HUES48 (cell line): ENCODE measurements at regions not wholly inside any gene's neighbourhood (a gene's known extent, or its start where the extent isn't known, plus 50 kb on each side); places are given as distances from the start of the nearest gene placed in this dataset.

ENCODE experiments used
- H3K27ac ChIP-seq: one replicate; pipeline ENCODE4 v1.7.0; 2013; ENCODE audit warnings: low read depth, low read length, inconsistent platforms
- H3K27me3 ChIP-seq: 2 replicates; pipeline ENCODE4 v1.6.1; 2013; ENCODE audit warnings: mild to moderate bottlenecking, low read length; ENCODE audit not compliant: control insufficient read depth, insufficient read depth
- H3K36me3 ChIP-seq: 2 replicates; pipeline ENCODE4 v1.6.1; 2013; ENCODE audit warnings: low read length; ENCODE audit not compliant: control insufficient read depth, insufficient read depth
- H3K4me1 ChIP-seq: 2 replicates; pipeline ENCODE4 v1.6.1; 2013; ENCODE audit warnings: mild to moderate bottlenecking, low read length; ENCODE audit not compliant: control insufficient read depth, insufficient read depth
- H3K4me3 ChIP-seq: 2 replicates; pipeline ENCODE4 v1.5.1; 2013; ENCODE audit warnings: mild to moderate bottlenecking, low read depth, low read length
- H3K9ac ChIP-seq: 2 replicates; pipeline ENCODE4 v1.6.1; 2013; ENCODE audit warnings: mild to moderate bottlenecking, low read depth, low read length, moderate library complexity
- H3K9me3 ChIP-seq: 2 replicates; pipeline ENCODE4 v1.6.1; 2013; ENCODE audit warnings: low read length; ENCODE audit not compliant: control insufficient read depth, insufficient read depth

DNA sequence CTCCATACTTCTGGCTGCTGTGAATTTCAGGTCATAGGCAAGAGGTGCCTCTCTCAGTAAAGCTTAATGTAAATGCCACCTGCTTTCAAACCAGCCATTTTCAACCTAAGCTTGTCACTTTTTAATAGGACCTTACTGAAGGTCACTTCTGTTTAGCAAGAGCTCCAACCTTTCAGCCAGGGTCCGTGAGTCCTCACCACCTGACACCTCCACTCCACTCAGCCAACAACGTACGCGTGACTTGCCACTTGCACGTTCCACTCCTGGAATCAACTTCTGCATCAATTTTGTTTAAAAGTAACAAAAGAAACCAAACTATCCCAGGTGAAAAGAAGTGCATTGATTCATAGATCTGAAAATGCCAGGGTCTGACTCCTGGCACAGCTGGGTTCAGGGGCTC lies 114.4 kb downstream of the TRIM29 start:
- Histone ChIP-seq H3K36me3 (no peaks in the 10 kb centered on the region), H3K9ac (no peak overlapping the region), H3K27me3 (no peaks in the 10 kb centered on the region), H3K4me1 (peaks cover 20% of the 10 kb centered on the region), H3K4me3 (no peak overlapping the region), H3K27ac (no peak overlapping the region), H3K9me3 (no peaks in the 10 kb centered on the region)

DNA sequence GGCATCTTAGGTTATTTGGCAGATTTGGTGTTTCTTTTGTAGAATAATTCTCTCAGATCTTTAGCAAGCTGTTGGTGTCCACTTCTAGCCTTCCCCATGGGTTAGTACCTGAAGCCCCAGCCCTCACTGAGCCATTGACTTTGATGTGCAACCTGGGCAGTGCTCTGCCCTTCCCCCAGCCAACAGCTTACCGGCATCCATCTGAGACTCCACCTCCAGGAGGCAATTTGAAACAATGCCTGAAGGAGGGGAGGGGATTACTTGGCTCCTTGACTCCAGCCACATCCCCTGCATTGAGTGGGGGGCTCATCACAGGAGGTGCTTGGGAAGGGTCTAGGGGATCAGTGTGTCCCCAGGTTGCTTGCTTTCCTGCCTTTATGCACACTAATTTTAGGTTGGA lies 114.8 kb downstream of the TRIM29 start:
- H3K27ac ChIP-seq: no peak overlapping the region
- no peak overlapping the region; the same call in 1 of the 2 replicates for H3K4me3 ChIP-seq
- H3K36me3 ChIP-seq: no peaks in the 10 kb centered on the region
- H3K9ac ChIP-seq: no peak overlapping the region
- H3K4me1 ChIP-seq: peaks cover 21% of the 10 kb centered on the region
- no peaks in the 10 kb centered on the region for H3K27me3 ChIP-seq
- H3K9me3 ChIP-seq: no peaks in the 10 kb centered on the region

DNA sequence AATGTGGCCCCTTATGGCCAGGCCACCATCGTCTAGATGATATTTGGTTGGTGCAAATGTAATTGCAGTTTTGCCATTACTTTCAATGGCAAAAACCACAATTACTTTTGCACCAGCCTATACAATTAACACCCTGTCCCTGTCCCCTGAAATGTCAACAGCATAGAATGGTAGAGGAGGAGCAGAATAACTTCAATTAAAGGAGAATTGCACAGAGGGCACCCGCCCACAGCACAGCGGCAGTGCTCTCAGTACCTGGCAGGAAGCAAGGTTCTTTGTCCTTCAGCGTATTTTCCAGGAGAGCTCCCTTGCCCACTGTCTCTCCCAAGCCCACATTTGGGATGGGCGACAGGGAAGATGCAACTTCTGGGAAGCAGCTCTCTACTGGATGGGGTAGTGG lies 115.3 kb downstream of the TRIM29 start:
- H3K9me3 ChIP-seq: no peaks in the 10 kb centered on the region
- H3K9ac ChIP-seq: no peak overlapping the region
- no peak overlapping the region; the same call in 1 of the 2 replicates for H3K4me3 ChIP-seq
- H3K27me3 ChIP-seq: no peaks in the 10 kb centered on the region
- H3K27ac ChIP-seq: no peak overlapping the region
- H3K36me3 ChIP-seq: no peaks in the 10 kb centered on the region
- H3K4me1 ChIP-seq: peaks cover 26% of the 10 kb centered on the region

DNA sequence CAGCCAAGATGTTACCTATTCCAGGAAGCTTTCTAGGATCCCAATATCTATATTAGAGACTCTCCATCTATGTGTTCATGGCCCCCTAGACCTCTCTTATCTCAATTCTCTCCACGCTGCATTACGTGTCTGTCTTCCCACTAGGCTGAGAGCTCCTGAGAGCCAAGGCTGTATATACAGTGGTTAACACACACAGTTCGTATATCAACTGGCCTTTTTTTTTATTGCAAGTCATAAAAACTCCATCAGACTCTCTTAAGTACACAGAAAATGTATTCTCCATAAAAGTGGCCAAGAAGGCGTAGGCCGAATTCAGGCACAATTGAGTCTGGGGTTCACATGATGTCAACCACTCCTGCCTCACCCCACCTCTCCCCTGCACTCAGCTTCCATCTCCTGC lies 115.9 kb downstream of the TRIM29 start:
- no peaks in the 10 kb centered on the region for H3K9me3 ChIP-seq
- H3K27me3 ChIP-seq: no peaks in the 10 kb centered on the region
- no peak overlapping the region for H3K27ac ChIP-seq
- H3K9ac ChIP-seq: no peak overlapping the region
- no peak overlapping the region for H3K4me3 ChIP-seq
- H3K4me1 ChIP-seq: peaks cover 28% of the 10 kb centered on the region
- H3K36me3 ChIP-seq: no peaks in the 10 kb centered on the region

DNA sequence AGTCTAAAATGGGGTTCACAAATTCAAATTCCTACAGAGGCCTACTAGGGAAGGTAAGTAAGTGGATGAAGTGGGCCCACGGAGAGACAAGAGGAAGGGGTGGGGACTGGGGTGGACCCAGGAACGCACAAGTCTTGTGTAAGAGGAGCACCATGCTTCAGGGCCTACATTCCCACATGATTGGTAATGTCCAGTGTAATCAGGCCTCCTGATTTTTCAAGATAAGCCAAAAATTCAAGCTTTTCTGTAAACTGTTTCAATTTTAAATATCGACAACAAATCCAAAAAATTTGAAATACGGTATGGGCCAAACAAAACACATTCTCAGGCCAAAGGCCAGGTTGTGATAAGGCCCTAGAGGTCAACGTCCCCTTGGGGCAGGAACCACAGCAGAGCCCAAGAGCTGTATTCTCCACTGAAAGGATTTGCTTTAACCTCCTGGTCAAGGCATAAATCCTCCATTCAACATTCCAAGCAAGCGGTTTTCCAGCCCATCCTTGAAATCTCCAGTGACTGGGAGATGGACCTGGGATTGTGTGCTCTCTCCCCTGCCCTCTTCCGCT lies 116.4 kb downstream of the TRIM29 start:
- Histone ChIP-seq H3K27ac (no peak overlapping the region), H3K9me3 (no peaks in the 10 kb centered on the region), H3K4me3 (no peak overlapping the region), H3K36me3 (no peaks in the 10 kb centered on the region), H3K9ac (no peak overlapping the region), H3K4me1 (peaks cover 28% of the 10 kb centered on the region), H3K27me3 (no peaks in the 10 kb centered on the region)

DNA sequence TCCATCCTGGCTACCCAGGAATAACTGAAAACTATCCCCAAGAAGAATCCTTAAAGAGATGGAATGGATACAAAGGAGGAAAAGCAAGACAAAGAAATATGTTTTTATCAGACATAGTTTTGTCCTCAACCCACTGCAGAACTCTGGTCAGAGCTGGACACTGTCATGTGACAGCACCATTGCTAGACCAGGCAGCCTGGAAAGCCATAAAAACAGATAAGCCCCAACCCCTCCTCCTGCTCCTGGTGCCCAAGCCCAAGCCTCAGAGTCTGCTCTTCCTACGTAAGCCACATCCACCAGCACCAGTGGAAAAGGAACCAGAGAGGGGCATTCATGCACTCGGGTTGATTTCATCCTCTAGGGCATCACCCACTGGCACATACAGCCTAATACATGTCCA lies 116.9 kb downstream of the TRIM29 start:
- H3K27ac ChIP-seq: no peak overlapping the region
- no peaks in the 10 kb centered on the region for H3K27me3 ChIP-seq
- H3K4me1 ChIP-seq: peaks cover 28% of the 10 kb centered on the region
- no peaks in the 10 kb centered on the region for H3K9me3 ChIP-seq
- H3K4me3 ChIP-seq: no peak overlapping the region
- H3K9ac ChIP-seq: no peak overlapping the region
- H3K36me3 ChIP-seq: no peaks in the 10 kb centered on the region

GRCh38 chr11:120020486-120020885 lies 117.4 kb downstream of the TRIM29 start:
- H3K36me3 ChIP-seq: no peaks in the 10 kb centered on the region

DNA sequence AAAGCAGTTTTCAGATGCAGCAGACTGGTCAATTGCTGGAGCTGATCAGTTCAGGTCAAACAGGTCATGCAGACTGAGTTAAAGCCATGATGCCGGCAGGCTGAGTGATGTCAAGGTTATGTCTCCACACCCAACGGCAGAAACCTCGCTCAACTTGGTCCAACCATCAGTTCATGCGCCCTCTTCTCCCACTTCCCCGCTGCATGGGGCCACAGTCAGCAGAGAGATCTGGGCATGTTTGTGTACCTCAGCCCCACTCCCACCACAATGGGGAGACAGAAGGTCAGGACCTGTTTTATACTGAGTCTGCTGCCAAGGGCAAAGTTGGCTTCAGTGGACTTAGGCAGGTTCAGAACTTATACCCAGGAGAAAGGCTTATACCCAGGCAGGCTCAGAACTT lies 118.7 kb downstream of the TRIM29 start:
- H3K4me1 ChIP-seq: peaks cover 25% of the 10 kb centered on the region
- H3K27me3 ChIP-seq: peaks cover 5% of the 10 kb centered on the region; the same call in 1 of the 2 replicates
- no peak overlapping the region for H3K27ac ChIP-seq
- H3K9ac ChIP-seq: no peak overlapping the region
- no peaks in the 10 kb centered on the region for H3K9me3 ChIP-seq
- no peaks in the 10 kb centered on the region for H3K36me3 ChIP-seq
- H3K4me3 ChIP-seq: no peak overlapping the region

More at GRCh38 chr11:120020486-120020885, 117.4 kb downstream of the TRIM29 start:
- Histone ChIP-seq H3K4me3 (no peak overlapping the region), H3K27ac (no peak overlapping the region), H3K27me3 (no peaks in the 10 kb centered on the region), H3K4me1 (peaks cover 27% of the 10 kb centered on the region), H3K9ac (no peak overlapping the region), H3K9me3 (no peaks in the 10 kb centered on the region)

DNA sequence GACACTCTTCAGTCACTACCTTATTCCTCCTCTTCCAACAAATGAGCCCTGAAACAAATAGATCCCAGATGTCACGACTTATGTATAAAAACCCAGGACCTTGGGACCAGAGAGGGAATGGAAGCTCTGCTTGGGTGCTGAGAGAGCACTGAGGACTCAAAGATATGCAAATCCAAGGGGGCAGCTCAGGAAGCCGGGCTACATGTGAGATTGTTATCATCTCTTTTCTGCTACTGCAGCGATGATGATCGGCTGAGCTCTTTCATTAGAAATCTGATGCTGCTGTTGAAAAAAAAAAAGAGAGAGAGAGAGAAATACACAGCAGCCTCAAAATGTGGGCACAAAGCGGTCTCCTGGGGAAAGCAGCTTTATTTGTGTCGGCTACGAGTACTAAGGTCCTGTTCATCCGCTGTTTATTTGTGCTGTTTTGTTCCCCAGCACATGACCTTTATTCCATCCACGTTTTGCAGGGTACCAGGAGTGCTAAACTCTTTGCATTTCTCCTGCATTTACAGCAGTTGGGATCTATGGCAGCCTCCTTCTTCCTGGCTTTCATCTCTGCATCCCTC lies 120.2 kb downstream of the TRIM29 start:
- Histone ChIP-seq H3K36me3 (no peaks in the 10 kb centered on the region), H3K4me1 (peaks cover 17% of the 10 kb centered on the region), H3K9ac (no peak overlapping the region), H3K4me3 (no peak overlapping the region), H3K9me3 (no peaks in the 10 kb centered on the region), H3K27ac (no peak overlapping the region), H3K27me3 (peaks cover 5% of the 10 kb centered on the region; the same call in 1 of the 2 replicates)

GRCh38 chr11:120013325-120014250 lies 124.3 kb downstream of the TRIM29 start:
- Histone ChIP-seq H3K27ac (no peak overlapping the region), H3K9ac (no peak overlapping the region), H3K4me3 (no peak overlapping the region), H3K27me3 (peaks cover 13% of the 10 kb centered on the region; the same call in 1 of the 2 replicates), H3K36me3 (no peaks in the 10 kb centered on the region), H3K9me3 (no peaks in the 10 kb centered on the region), H3K4me1 (peaks cover 15% of the 10 kb centered on the region)

DNA sequence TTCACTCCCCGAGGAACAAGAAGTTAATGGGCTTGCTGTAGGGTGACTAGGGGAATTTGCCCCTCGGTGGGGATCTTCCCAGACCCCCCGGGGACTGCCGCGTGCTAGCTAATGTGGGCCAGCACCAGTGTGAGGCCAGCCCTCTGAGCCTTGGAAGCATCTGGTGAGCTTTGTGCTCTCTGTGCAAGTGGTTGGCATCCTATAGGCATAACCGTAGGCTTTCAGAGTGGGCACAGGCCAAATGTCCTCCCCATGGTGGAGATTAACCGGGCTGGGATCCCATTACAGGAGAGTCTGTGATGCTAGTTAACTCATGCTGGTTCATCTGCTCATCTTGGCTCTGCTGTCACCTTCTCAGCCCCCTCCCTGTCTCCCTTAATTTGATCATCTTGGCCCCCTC lies 125.7 kb downstream of the TRIM29 start:
- no peaks in the 10 kb centered on the region for H3K9me3 ChIP-seq
- peaks cover 7% of the 10 kb centered on the region; the same call in 1 of the 2 replicates for H3K4me1 ChIP-seq
- H3K27ac ChIP-seq: no peak overlapping the region
- no peaks in the 10 kb centered on the region for H3K36me3 ChIP-seq
- no peak overlapping the region for H3K9ac ChIP-seq
- peaks cover 13% of the 10 kb centered on the region; the same call in 1 of the 2 replicates for H3K27me3 ChIP-seq
- no peak overlapping the region for H3K4me3 ChIP-seq
